HCT116 (cell line): ENCODE measurements at regions not wholly inside any gene's neighbourhood (a gene's known extent, or its start where the extent isn't known, plus 50 kb on each side); places are given as distances from the start of the nearest gene placed in this dataset.

Experiments
- ATAC-seq: fragments of 200-7000 bp; cut with Tn5 transposase; 2 replicates; pipeline ENCODE4 v1.9.1; 2020; ENCODE audit warnings: mild to moderate bottlenecking, moderate library complexity
- BruUV-seq: library from RNA; stranded (reverse); fragments of 400-500 nt; replicated peaks from 2 replicates; lab custom pipeline; 2021; lab: Mats Ljungman, UMichigan
- CTCF ChIA-PET: fragments of 300-600 bp; sonication (Branson Sonifier 250); formaldehyde crosslinking; loops from one replicate; lab custom pipeline; 2021; ENCODE audit warnings: antibody characterized with exemption; lab: Charles Lee
- POLR2A ChIA-PET: fragments of 300-600, 350-600 bp; sonication (Branson Sonifier 250); formaldehyde crosslinking; loops from one replicate; lab custom pipeline; 2021; ENCODE audit warnings: antibody characterized with exemption; lab: Charles Lee
- RAD21 ChIA-PET, 2 experiments: fragments of 300-600 bp; sonication (Branson Sonifier 250); formaldehyde crosslinking; loops; one replicate each; lab custom pipeline; 2023; ENCODE audit warnings: low total read pairs in 2 of 2; ENCODE audit not compliant: uncharacterized antibody in 2 of 2, unreplicated experiment in 2 of 2, low non-redundant PET in 1 of 2; lab: Charles Lee
- DNase-seq: peaks from one replicate; pipeline ENCODE4 v3.0.0-alpha.2; 2010; ENCODE audit warnings: low read depth, low spot score
- H2AFZ ChIP-seq: fragments of 200-600 bp; shearing (Covaris generic), sonication (generic); 2 replicates; pipeline ENCODE4 v1.6.1; 2017; ENCODE audit warnings: low read depth, mixed run types, mixed read lengths, antibody characterized with exemption, low read length; ENCODE audit not compliant: poor library complexity, severe bottlenecking
- H3K27ac ChIP-seq: 2 replicates; pipeline ENCODE4 v1.5.1; 2012; ENCODE audit warnings: low read depth, low read length
- H3K27me3 ChIP-seq: fragments of 200-600 bp; sonication (generic); 2 replicates; pipeline ENCODE4 v1.6.1; 2016; ENCODE audit warnings: mixed run types, low read length, mixed read lengths; ENCODE audit not compliant: insufficient read depth
- H3K36me3 ChIP-seq, 2 experiments: fragments of 200-500 bp in 1 of 2; fragments of 200-600 bp in 1 of 2; sonication (Bioruptor generic) in 1 of 2; sonication (generic) in 1 of 2; 2 replicates each; pipeline versions ENCODE4 v1.5.1 to v1.6.1; 2014 to 2016; ENCODE audit warnings: low read length in 2 of 2, inconsistent platforms in 1 of 2, mixed read lengths in 1 of 2, mixed run types in 1 of 2; ENCODE audit not compliant: insufficient read depth in 2 of 2, control insufficient read depth in 1 of 2
- H3K4me1 ChIP-seq, 2 experiments: fragments of 200-600 bp in 1 of 2; sonication (generic) in 1 of 2; 2 replicates each; pipeline versions ENCODE4 v1.5.1 to v1.6.1; 2012 to 2017; ENCODE audit warnings: low read length in 2 of 2, inconsistent platforms in 1 of 2, mild to moderate bottlenecking in 1 of 2, mixed read lengths in 1 of 2, mixed run types in 1 of 2, moderate library complexity in 1 of 2; ENCODE audit not compliant: insufficient read depth in 2 of 2, control insufficient read depth in 1 of 2
- H3K4me2 ChIP-seq: fragments of 200-600 bp; sonication (generic); 2 replicates; pipeline ENCODE4 v1.6.1; 2017; ENCODE audit warnings: mixed run types, low read length, mixed read lengths
- H3K4me3 ChIP-seq, 2 experiments: fragments of 200-600 bp in 1 of 2; sonication (generic) in 1 of 2; replicated peaks in 1 of 2; 2 replicates each; pipeline ENCODE4 v1.5.1; 2011 to 2016; ENCODE audit warnings: low read length in 2 of 2, control low read depth in 1 of 2, low read depth in 1 of 2, mild to moderate bottlenecking in 1 of 2, mixed read lengths in 1 of 2, mixed run types in 1 of 2
- H3K79me2 ChIP-seq: fragments of 200-600 bp; sonication (generic); 2 replicates; pipeline ENCODE4 v1.6.1; 2017; ENCODE audit warnings: mild to moderate bottlenecking, mixed run types, low read length, moderate library complexity, mixed read lengths; ENCODE audit not compliant: insufficient read depth
- H3K9ac ChIP-seq: fragments of 200-600 bp; sonication (generic); 2 replicates; pipeline ENCODE4 v1.6.1; 2016; ENCODE audit warnings: low read length, mixed read lengths
- H3K9me2 ChIP-seq: fragments of 200-600 bp; sonication (generic), shearing (Covaris generic); 2 replicates; pipeline ENCODE4 v1.6.1; 2017; ENCODE audit warnings: mixed run types, mild to moderate bottlenecking, moderate library complexity; ENCODE audit not compliant: insufficient read depth
- H3K9me3 ChIP-seq, 2 experiments: fragments of 200-500 bp in 1 of 2; fragments of 200-600 bp in 1 of 2; sonication (Bioruptor generic) in 1 of 2; sonication (generic) in 1 of 2; 2 replicates each; pipeline ENCODE4 v1.6.1; 2014 to 2017; ENCODE audit warnings: low read length in 2 of 2, mixed read lengths in 2 of 2, inconsistent platforms in 1 of 2, low read depth in 1 of 2, mild to moderate bottlenecking in 1 of 2, mixed run types in 1 of 2, moderate library complexity in 1 of 2; ENCODE audit not compliant: control insufficient read depth in 1 of 2, insufficient read depth in 1 of 2
- H4K20me1 ChIP-seq: fragments of 200-600 bp; sonication (generic), shearing (Covaris generic); 2 replicates; pipeline ENCODE4 v1.6.1; 2017; ENCODE audit warnings: mixed run types, mild to moderate bottlenecking, moderate library complexity; ENCODE audit not compliant: insufficient read depth
- EGR1 ChIP-seq: IDR thresholded peaks from 2 replicates; pipeline ENCODE4 v1.6.1; 2012; ENCODE audit warnings: low read depth
- POLR2A ChIP-seq: IDR thresholded peaks from 2 replicates; pipeline ENCODE4 v1.7.0; 2011; ENCODE audit warnings: borderline replicate concordance; ENCODE audit not compliant: insufficient read depth, insufficient read length; ENCODE audit errors: extremely low read depth
- RAD21 ChIP-seq: IDR thresholded peaks from 2 replicates; pipeline ENCODE4 v1.6.1; 2012; ENCODE audit warnings: low read depth, mild to moderate bottlenecking
- SIN3A ChIP-seq: IDR thresholded peaks from 2 replicates; pipeline ENCODE4 v1.6.1; 2012; ENCODE audit warnings: low read depth
- SP1 ChIP-seq: IDR thresholded peaks from 2 replicates; pipeline ENCODE4 v1.6.1; 2012; ENCODE audit warnings: low read depth
- YY1 ChIP-seq: IDR thresholded peaks from 2 replicates; pipeline ENCODE4 v1.6.1; 2011; ENCODE audit warnings: low read length, low read depth, moderate library complexity, mild to moderate bottlenecking; ENCODE audit not compliant: insufficient replicate concordance; ENCODE audit errors: extremely low read depth
- ZNF274 ChIP-seq: fragments of 200-500 bp; sonication (Bioruptor generic); IDR thresholded peaks from 2 replicates; pipeline ENCODE4 v1.6.1; 2014; ENCODE audit warnings: mild to moderate bottlenecking, low read depth, low read length, inconsistent platforms
- intact Hi-C: fragments of 100-400 bp; cut with micrococcal nuclease; formaldehyde crosslinking; loops from 2 replicates; pipeline ENCODE4 v1.10.0; 2022
- TF ChIP-seq, protein P1 (sequence below): IDR thresholded peaks from 2 replicates; pipeline ENCODE4 v1.6.1; 2012; ENCODE audit warnings: low read depth
- TF ChIP-seq, protein P2 (sequence below): IDR thresholded peaks from 2 replicates; pipeline ENCODE4 v1.6.1; 2012
- TF ChIP-seq, protein P3 (sequence below): IDR thresholded peaks from 2 replicates; pipeline ENCODE4 v1.6.1; 2012

DNA sequence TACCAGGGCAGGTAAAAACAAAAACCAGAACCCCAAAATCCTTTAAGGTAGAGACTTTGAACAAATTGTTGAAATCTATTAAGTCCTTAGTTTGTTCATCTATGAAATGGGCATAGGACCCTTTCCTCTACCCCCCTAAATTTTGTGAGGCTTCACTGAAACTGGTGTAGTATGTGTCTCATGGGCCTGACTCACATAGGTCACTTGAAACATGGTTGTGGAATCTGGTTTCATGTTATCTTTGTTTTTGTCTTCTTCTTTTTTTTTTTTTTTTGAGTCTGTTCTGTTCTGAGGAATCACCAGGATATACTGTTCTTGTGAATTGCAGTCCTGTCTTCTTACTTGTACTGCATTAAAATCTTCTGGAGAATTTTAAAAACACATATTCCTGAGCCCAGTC is 202.2 kb downstream of the KTN1 start:
- Histone ChIP-seq H3K4me2 (no peak overlapping the region), H3K9ac (no peak overlapping the region), H3K9me2 (no peaks in the 10 kb centered on the region), H3K79me2 (no peaks in the 10 kb centered on the region), H4K20me1 (no peaks in the 10 kb centered on the region), H2AFZ (no peak overlapping the region), H3K4me1 (peaks cover 12 to 13% of the 10 kb centered on the region in 2 experiments), H3K36me3 (no peaks in the 10 kb centered on the region), H3K9me3 (no peaks in the 10 kb centered on the region), H3K27ac (no peak overlapping the region), H3K27me3 (no peaks in the 10 kb centered on the region), H3K4me3 (no peak overlapping the region)
- DNase-seq, result no peak
- no peak for ATAC-seq
- intact Hi-C loops, result no loop called here
- ChIA-PET CTCF (no interaction called here), POLR2A (no interaction called here), RAD21 (interaction anchor here in 1 of 2 experiments (0.7 kb wide), 1 partner anchor 35 kb away, joined by 5 read pairs; no protein-coding TSS in a partner anchor)
- BruUV-seq, result no TSS peak
- TF ChIP-seq RAD21, result no peak
- TF ChIP-seq POLR2A, result no peak
- no peak for TF ChIP-seq SP1
- TF ChIP-seq, protein P1, sequence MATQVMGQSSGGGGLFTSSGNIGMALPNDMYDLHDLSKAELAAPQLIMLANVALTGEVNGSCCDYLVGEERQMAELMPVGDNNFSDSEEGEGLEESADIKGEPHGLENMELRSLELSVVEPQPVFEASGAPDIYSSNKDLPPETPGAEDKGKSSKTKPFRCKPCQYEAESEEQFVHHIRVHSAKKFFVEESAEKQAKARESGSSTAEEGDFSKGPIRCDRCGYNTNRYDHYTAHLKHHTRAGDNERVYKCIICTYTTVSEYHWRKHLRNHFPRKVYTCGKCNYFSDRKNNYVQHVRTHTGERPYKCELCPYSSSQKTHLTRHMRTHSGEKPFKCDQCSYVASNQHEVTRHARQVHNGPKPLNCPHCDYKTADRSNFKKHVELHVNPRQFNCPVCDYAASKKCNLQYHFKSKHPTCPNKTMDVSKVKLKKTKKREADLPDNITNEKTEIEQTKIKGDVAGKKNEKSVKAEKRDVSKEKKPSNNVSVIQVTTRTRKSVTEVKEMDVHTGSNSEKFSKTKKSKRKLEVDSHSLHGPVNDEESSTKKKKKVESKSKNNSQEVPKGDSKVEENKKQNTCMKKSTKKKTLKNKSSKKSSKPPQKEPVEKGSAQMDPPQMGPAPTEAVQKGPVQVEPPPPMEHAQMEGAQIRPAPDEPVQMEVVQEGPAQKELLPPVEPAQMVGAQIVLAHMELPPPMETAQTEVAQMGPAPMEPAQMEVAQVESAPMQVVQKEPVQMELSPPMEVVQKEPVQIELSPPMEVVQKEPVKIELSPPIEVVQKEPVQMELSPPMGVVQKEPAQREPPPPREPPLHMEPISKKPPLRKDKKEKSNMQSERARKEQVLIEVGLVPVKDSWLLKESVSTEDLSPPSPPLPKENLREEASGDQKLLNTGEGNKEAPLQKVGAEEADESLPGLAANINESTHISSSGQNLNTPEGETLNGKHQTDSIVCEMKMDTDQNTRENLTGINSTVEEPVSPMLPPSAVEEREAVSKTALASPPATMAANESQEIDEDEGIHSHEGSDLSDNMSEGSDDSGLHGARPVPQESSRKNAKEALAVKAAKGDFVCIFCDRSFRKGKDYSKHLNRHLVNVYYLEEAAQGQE, result no peak
- no peak for TF ChIP-seq EGR1
- TF ChIP-seq YY1, result no peak
- TF ChIP-seq SIN3A, result no peak
- TF ChIP-seq, protein P2, sequence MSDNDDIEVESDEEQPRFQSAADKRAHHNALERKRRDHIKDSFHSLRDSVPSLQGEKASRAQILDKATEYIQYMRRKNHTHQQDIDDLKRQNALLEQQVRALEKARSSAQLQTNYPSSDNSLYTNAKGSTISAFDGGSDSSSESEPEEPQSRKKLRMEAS, result no peak
- TF ChIP-seq, protein P3, sequence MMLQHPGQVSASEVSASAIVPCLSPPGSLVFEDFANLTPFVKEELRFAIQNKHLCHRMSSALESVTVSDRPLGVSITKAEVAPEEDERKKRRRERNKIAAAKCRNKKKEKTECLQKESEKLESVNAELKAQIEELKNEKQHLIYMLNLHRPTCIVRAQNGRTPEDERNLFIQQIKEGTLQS, result no peak
- TF ChIP-seq ZNF274, result no peak
